SK-N-MC (cell line): ENCODE measurements at regions not wholly inside any gene's neighbourhood (a gene's known extent, or its start where the extent isn't known, plus 50 kb on each side); places are given as distances from the start of the nearest gene placed in this dataset.

Source experiments
- DNase-seq: peaks from one replicate; pipeline ENCODE4 v3.0.0-alpha.2; 2011; ENCODE audit warnings: low read depth, low spot score
- H3K27ac ChIP-seq: fragments of 200-600 bp; sonication (generic); 2 replicates; pipeline ENCODE4 v1.5.1; 2016; ENCODE audit warnings: mixed run types
- H3K36me3 ChIP-seq: fragments of 200-600 bp; sonication (generic); 2 replicates; pipeline ENCODE4 v1.6.1; 2017; ENCODE audit warnings: antibody characterized with exemption, low read length, mixed read lengths; ENCODE audit not compliant: insufficient read depth
- H3K4me3 ChIP-seq: fragments of 200-600 bp; sonication (generic); 2 replicates; pipeline ENCODE4 v1.5.1; 2016
- H3K9ac ChIP-seq: fragments of 200-600 bp; sonication (generic); 2 replicates; pipeline ENCODE4 v1.8.0; 2017; ENCODE audit warnings: mixed run types, mixed read lengths; ENCODE audit not compliant: insufficient read length
- H3K9me3 ChIP-seq: fragments of 200-600 bp; sonication (generic); 2 replicates; pipeline ENCODE4 v1.6.1; 2017; ENCODE audit warnings: low read depth, mild to moderate bottlenecking, antibody characterized with exemption, low read length, moderate library complexity, mixed read lengths
- EZH2 ChIP-seq: fragments of 200-600 bp; sonication (generic); IDR thresholded peaks from one replicate; pipeline ENCODE4 v1.6.1; 2017; ENCODE audit warnings: antibody characterized with exemption
- FOXP2 ChIP-seq: optimal IDR thresholded peaks from 2 replicates; pipeline ENCODE3; 2011; ENCODE audit warnings: mild to moderate bottlenecking, moderate library complexity; ENCODE audit not compliant: insufficient read depth; ENCODE audit errors: extremely low read length, control extremely low read depth
- POLR2AphosphoS5 ChIP-seq: IDR thresholded peaks from 2 replicates; pipeline ENCODE4 v1.6.1; 2012; ENCODE audit warnings: mild to moderate bottlenecking, low read depth, low read length, borderline replicate concordance

GRCh38 chr18:3379685-3380084 lies 70.3 kb upstream of the TGIF1 start:
- DNase-seq = no peak
- no peak overlapping the region for H3K9ac ChIP-seq
- TF ChIP-seq EZH2 = no peak
- TF ChIP-seq FOXP2 = no peak
- TF ChIP-seq POLR2AphosphoS5 = no peak
- no peaks in the 10 kb centered on the region for H3K9me3 ChIP-seq
- no peaks in the 10 kb centered on the region for H3K36me3 ChIP-seq
- no peak overlapping the region for H3K4me3 ChIP-seq
- no peak overlapping the region for H3K27ac ChIP-seq

GRCh38 chr18:3380384-3380961 lies 69.5 kb upstream of the TGIF1 start:
- Histone ChIP-seq H3K36me3 (no peaks in the 10 kb centered on the region), H3K4me3 (no peak overlapping the region)
- no peak for DNase-seq

GRCh38 chr18:3383381-3383915 lies 66.5 kb upstream of the TGIF1 start:
- no peak for DNase-seq
- Histone ChIP-seq H3K9me3 (no peaks in the 10 kb centered on the region), H3K9ac (no peak overlapping the region), H3K4me3 (no peak overlapping the region), H3K36me3 (no peaks in the 10 kb centered on the region), H3K27ac (no peak overlapping the region)
- TF ChIP-seq POLR2AphosphoS5 (no peak), EZH2 (no peak), FOXP2 (no peak)

More at GRCh38 chr18:3380384-3380961, 69.5 kb upstream of the TGIF1 start:
- Histone ChIP-seq H3K9me3 (no peaks in the 10 kb centered on the region), H3K27ac (no peak overlapping the region), H3K9ac (no peak overlapping the region)
- TF ChIP-seq FOXP2 (no peak), EZH2 (no peak), POLR2AphosphoS5 (no peak)

- Histone ChIP-seq H3K27ac (no peak overlapping the region), H3K36me3 (no peaks in the 10 kb centered on the region), H3K4me3 (no peak overlapping the region), H3K9me3 (no peaks in the 10 kb centered on the region), H3K9ac (no peak overlapping the region)
- no peak for DNase-seq
- no peak for TF ChIP-seq FOXP2
- no peak for TF ChIP-seq EZH2
- no peak for TF ChIP-seq POLR2AphosphoS5
Observed at GRCh38 chr18:3384664-3385563, 65.1 kb upstream of the TGIF1 start.

- Histone ChIP-seq H3K4me3 (no peak overlapping the region), H3K9me3 (no peaks in the 10 kb centered on the region), H3K9ac (no peak overlapping the region), H3K36me3 (no peaks in the 10 kb centered on the region), H3K27ac (no peak overlapping the region)
- DNase-seq = no peak
- TF ChIP-seq EZH2 = no peak
Observed at GRCh38 chr18:3388323-3388722, 61.6 kb upstream of the TGIF1 start.

- DNase-seq = no peak
- Histone ChIP-seq H3K9me3 (no peaks in the 10 kb centered on the region), H3K4me3 (no peak overlapping the region), H3K9ac (no peak overlapping the region), H3K27ac (no peak overlapping the region), H3K36me3 (no peaks in the 10 kb centered on the region)
- TF ChIP-seq EZH2 (no peak), FOXP2 (no peak), POLR2AphosphoS5 (no peak)
Observed at GRCh38 chr18:3388980-3389379, 61.0 kb upstream of the TGIF1 start.

- no peak overlapping the region for H3K27ac ChIP-seq
- TF ChIP-seq POLR2AphosphoS5 (no peak), FOXP2 (no peak), EZH2 (no peak)
- H3K9me3 ChIP-seq = no peaks in the 10 kb centered on the region
- no peak overlapping the region for H3K9ac ChIP-seq
- no peak overlapping the region for H3K4me3 ChIP-seq
- H3K36me3 ChIP-seq = no peaks in the 10 kb centered on the region
- DNase-seq = no peak
Observed at GRCh38 chr18:3389977-3390376, 60.0 kb upstream of the TGIF1 start.

GRCh38 chr18:3391704-3392466 lies 58.1 kb upstream of the TGIF1 start:
- no peak for TF ChIP-seq EZH2
- TF ChIP-seq FOXP2 = no peak
- no peak for TF ChIP-seq POLR2AphosphoS5
- DNase-seq = no peak
- Histone ChIP-seq H3K9me3 (no peaks in the 10 kb centered on the region), H3K9ac (no peak overlapping the region), H3K36me3 (no peaks in the 10 kb centered on the region), H3K4me3 (no peak overlapping the region), H3K27ac (no peak overlapping the region)
